Erythroblast (primary cell): ENCODE measurements at regions not wholly inside any gene's neighbourhood (a gene's known extent, or its start where the extent isn't known, plus 50 kb on each side); places are given as distances from the start of the nearest gene placed in this dataset.

Source experiments
- GATA1 ChIP-seq: IDR thresholded peaks from 2 replicates; pipeline ENCODE4 v1.6.1; 2011; ENCODE audit warnings: low read depth, mild to moderate bottlenecking, control low read depth, low read length, moderate library complexity
- POLR2A ChIP-seq: IDR thresholded peaks from 2 replicates; pipeline ENCODE4 v1.6.1; 2011; ENCODE audit warnings: mild to moderate bottlenecking, low read length

DNA sequence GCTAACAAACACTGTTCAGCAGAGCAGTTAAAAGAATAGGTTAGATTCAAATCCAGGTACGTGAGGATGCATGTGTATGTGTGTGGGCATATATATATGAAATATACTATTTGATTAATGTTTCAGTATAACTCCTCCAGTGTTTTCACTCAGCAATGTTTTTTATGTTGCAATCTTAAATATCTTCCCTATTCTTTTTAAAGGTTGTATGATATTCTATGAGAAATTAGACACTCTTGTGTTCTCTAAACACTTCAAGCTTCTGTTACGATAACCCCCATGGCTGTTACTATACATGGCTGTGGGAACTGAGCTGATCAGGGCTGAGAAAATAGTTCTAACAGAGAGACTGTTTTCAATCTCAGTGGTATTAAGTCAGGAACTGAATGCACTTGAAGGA lies 421.0 kb downstream of the CBLN4 start:
- TF ChIP-seq POLR2A = no peak
- no peak for TF ChIP-seq GATA1
